ENCODE measurements at regions not wholly inside any gene's neighbourhood (a gene's known extent, or its start where the extent isn't known, plus 50 kb on each side); places are given as distances from the start of the nearest gene placed in this dataset.
"Not testable (repeated sequence)": the region's sequence is repeated elsewhere in the genome, so short reads cannot be mapped to it uniquely, and the experiment has no call there.

GRCh38 chr10:80697926-80698325, 160.2 kb downstream of the SH2D4B start:
- DNase-seq (ENCODE audit: low spot score), result no peak

DNA sequence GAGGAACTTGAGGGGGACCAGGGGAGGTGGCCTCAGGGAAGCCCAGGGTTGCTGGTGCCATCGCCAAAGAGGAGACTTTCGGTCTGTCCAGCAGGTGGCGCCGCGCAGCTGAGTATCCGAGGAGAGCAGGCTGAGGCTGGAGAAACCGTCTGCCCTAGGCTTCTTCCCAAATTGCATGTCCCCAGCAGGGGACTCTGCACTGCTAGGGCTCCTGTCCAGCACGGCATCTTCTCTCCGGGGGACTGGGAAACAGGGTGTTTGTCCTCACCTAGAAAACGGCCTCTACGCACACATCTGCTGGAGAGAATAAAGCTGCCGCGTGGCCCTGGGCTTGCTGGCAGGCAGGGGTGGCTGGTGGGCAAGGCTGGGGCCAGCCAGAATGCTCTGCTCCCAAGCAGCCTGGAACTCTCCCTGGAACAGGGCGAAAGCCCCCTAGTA, 161.9 kb downstream of the SH2D4B start:
- DNase-seq (ENCODE audit: low spot score), result peak; percentile 57

GRCh38 chr10:80700252-80700651, 162.6 kb downstream of the SH2D4B start:
- DNase-seq (ENCODE audit: low spot score), result no peak

DNA sequence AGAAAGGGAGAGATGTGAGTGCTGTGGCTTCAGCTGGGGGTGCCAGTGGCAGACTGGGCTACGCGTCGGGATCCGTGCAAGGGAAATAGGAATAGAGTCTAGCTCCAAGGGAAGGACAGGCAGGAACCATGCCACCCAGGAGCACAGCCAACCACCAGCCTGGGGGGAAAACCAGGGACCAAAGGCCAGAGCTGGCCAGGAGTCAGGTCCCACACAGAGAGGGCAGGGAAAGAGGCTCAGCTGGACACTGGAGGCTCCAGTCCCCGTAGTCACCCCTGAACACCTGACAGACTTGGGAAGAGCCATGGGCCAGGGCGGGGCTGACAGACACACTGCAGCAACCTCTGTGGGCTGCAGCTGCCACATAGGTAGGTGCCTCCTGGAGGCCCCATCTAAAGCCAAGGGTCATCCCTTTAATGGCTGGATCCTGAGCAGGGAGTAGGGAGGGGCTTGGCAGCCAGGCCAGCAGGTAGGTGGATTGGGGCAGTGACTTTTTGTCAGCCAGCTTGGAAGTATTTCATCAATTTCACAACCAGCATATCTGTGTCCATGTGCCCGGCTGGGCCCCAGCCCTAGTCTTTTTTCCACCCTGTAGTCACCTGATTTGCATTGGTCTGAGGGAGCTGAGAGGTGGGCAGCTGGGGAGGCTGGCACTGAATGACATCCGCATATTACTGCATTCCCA, 163.2 kb downstream of the SH2D4B start:
- no peak for DNase-seq (ENCODE audit: low spot score)

- no peak for DNase-seq (ENCODE audit: low spot score)
Observed at GRCh38 chr10:80701706-80702105, 164.0 kb downstream of the SH2D4B start.

DNA sequence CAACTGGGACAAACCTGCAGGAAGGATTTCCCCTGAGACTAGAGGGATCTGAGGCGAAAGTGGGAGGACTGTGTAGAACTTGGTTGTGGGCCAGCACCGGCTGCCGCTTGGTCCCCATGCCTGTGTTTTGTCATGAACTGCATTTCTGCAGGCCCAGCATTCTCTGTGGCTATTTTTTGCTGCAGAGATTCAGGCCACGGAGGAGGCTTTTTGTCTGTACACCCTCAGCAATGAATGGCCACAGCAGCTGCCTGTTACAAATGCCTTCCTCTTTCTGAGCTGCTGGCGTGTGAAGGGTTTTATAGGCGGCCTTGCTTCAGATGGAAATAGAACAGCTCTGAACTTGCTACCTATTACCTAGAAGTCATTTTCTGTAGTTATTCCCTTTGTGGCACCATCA, 164.4 kb downstream of the SH2D4B start:
- no peak for DNase-seq (ENCODE audit: low spot score)

DNA sequence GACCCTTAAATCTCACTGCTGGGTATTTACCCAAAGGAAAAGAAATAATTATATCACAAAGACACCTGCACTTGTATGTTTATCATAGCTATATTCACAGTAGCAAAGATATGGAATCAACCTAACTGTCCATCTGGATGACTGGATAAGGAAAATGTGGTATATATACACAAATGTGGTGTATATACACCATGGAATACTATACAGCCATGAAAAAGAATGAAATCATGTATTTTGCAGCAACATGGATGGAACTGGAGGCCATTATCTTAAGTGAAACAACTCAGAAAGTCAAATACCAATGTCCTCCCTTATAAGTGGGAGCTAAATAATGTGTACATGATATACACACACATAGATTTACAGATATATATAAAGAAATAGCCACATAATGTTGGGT, 168.2 kb downstream of the SH2D4B start:
- no peak for DNase-seq (ENCODE audit: low spot score)

GRCh38 chr10:80708185-80708584, 170.5 kb downstream of the SH2D4B start:
- DNase-seq (ENCODE audit: low spot score), result no peak

DNA sequence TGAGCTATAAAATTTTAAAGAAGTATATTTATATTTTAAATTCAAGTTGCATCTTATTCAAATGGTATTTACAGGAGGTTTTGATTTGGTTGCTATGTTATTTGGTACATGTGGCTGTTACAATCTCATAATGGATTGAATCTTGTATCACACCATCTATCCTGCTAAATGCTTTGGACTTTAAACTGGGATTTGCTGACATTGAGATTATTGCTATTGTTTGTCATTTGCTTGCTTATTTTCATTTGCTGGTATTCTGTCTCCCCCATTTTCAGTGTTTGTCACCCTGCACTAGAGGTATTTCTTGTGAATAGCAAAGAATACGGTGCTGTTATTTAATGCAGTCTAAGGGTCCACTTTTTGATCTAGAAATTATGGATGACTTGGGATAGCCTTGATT, 171.1 kb downstream of the SH2D4B start:
- DNase-seq (ENCODE audit: low spot score), result no peak

GRCh38 chr10:80709866-80710265, 172.2 kb downstream of the SH2D4B start:
- DNase-seq (ENCODE audit: low spot score), result no peak

- DNase-seq (ENCODE audit: low spot score), result no peak
Observed at GRCh38 chr10:80713398-80713928, 175.8 kb downstream of the SH2D4B start.

- DNase-seq (ENCODE audit: low spot score), result no peak
Observed at GRCh38 chr10:80714566-80714965, 176.9 kb downstream of the SH2D4B start.

DNA sequence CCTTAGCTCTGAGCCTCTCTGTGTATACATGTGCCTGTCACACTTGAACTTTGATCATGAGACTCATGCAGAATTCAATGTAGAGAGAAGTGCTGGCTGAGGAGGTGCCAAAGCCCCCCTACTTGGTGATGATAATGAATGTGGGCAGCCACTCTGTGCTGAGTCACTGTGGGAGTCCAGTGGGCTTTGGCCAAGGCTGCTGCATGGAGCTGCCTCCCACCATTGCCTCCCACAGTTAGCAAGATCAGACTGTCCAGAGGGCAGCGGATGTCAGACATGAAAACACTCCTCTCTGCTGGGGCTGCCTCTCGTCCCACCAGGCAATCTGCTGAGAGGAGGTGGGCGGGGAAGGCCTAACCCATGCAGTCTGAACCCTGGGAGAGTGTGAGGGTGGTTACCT, 180.3 kb downstream of the SH2D4B start:
- no peak for DNase-seq (ENCODE audit: low spot score)

- no peak for DNase-seq (ENCODE audit: low spot score)
Observed at GRCh38 chr10:80719935-80720334, 182.2 kb downstream of the SH2D4B start.

GRCh38 chr10:80720549-80720948, 182.8 kb downstream of the SH2D4B start:
- no peak for DNase-seq (ENCODE audit: low spot score)

GRCh38 chr10:80728354-80728753, 190.7 kb downstream of the SH2D4B start:
- DNase-seq (ENCODE audit: low spot score), result not testable (repeated sequence)

GRCh38 chr10:80729896-80730295, 192.2 kb downstream of the SH2D4B start:
- DNase-seq (ENCODE audit: low spot score), result no peak

- no peak for DNase-seq (ENCODE audit: low spot score)
Observed at GRCh38 chr10:80730522-80730921, 192.8 kb downstream of the SH2D4B start.

GRCh38 chr10:80734589-80734988, 196.9 kb downstream of the SH2D4B start:
- DNase-seq (ENCODE audit: low spot score), result no peak

GRCh38 chr10:80737209-80737608, 199.5 kb downstream of the SH2D4B start:
- no peak for DNase-seq (ENCODE audit: low spot score)

- DNase-seq (ENCODE audit: low spot score), result no peak
Observed at GRCh38 chr10:80739328-80739727, 201.6 kb downstream of the SH2D4B start.

GRCh38 chr10:80739963-80740715, 202.4 kb downstream of the SH2D4B start:
- no peak for DNase-seq (ENCODE audit: low spot score)

DNA sequence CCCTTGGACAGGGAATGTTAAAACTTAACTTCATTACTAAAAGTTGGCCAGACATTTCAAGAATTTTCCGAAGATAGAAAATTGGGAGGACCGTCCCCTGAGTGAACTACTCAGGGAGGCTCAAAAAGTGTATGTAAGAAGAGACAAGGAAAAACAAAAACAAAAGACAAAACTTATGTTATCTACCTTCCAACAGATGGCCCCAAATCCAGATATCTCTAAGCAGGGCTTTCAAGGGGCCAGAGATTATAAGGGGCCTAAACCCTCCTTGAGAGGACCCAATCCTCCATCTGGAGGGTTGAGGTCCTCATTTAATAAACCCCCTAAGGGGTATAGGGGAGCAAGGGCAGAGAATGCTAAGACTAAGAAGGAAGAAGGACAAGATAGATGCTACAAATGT, 203.6 kb downstream of the SH2D4B start:
- DNase-seq (ENCODE audit: low spot score), result no peak
